GM15510 (cell line): ENCODE measurements at regions not wholly inside any gene's neighbourhood (a gene's known extent, or its start where the extent isn't known, plus 50 kb on each side); places are given as distances from the start of the nearest gene placed in this dataset.

Source experiments
- POLR2A ChIP-seq: IDR thresholded peaks from 3 replicates; pipeline ENCODE4 v1.6.1; 2011; ENCODE audit warnings: borderline replicate concordance; ENCODE audit not compliant: insufficient read length; ENCODE audit errors: extremely low read depth

DNA sequence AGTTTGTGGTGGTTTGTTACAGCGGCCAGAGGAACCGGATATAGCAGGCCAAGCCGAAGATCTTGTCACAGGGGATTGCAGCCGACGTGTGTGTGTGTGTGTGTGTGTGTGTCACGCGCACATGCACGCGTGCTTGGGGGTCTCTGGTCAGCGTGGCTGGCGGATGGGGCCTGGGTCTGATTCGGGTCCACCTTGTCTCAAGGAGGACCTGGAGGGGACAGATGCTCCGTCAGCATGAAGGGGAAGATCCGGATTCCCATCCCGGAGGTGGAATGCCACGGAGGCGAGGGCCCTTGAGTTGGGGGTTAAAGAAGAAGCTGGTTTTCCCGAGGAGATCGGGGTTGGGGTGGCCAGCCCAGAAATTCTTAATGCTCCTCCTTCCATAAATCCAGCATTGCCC, 1237.8 kb downstream of the BRD1 start:
- TF ChIP-seq POLR2A = no peak

DNA sequence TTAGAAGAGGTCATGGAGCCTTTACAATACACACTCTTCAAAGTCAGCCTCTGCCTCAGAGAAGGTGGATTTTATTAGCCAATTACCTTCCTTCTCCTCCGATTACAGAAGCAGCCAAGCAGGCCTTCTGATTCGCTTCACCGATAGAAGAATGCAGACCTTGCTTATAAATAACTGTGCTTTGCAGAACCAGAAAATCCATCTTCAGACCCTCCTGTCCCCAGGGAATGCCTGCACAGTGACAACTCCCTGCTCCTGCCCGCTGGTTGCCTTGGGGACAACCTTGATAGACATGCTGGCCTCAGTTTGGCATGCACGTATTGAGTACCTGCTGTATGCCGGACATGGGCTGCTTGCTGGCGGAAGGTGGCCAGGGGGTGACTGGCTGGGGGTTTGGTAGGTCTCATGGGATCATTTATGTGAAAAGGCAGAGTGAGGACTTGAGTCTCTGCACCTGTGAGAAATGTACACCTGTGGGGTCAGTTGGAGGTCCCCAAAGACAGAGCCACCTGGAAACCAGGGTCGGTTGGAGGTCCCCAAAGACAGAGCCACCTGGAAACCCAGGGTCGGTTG, 1238.7 kb downstream of the BRD1 start:
- no peak for TF ChIP-seq POLR2A

DNA sequence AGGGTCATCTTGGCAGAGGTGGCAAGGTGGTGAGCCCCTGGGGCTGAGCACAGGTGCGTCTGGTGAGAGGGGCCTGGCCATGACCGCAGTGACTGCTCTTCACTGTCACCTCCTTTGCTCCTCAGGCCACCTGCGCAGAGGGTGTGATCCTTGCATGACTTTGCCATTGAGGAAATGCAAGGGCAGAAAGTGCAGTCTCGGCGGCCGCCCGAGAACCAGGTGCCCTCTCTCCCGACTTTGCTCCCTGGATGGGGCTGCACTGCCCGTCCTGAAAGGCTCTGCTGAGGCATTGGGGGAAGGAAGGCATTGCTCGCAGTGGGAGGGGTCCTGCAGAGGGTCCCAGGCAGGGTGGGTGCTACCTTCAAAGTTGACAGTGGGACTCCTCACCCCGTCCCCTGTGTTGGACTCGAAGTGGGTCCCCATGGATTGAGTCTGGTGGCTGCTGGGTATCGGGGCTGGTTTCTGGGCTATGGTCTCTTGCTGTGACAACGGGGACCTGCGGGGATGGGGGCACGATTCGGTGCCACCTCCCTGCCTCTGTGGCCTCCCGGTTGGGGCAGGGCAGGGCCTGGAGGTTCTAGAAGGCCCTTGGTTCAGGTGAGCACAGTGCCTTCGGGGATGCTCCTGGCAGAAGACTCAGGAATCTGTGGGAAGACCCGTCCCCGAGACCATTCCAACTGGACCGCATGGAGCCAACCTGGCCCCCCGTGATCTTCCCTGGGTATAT, 1239.4 kb downstream of the BRD1 start:
- no peak for TF ChIP-seq POLR2A

- no peak for TF ChIP-seq POLR2A
Measured at GRCh38 chr22:48587236-48587865, 1240.3 kb downstream of the BRD1 start.

DNA sequence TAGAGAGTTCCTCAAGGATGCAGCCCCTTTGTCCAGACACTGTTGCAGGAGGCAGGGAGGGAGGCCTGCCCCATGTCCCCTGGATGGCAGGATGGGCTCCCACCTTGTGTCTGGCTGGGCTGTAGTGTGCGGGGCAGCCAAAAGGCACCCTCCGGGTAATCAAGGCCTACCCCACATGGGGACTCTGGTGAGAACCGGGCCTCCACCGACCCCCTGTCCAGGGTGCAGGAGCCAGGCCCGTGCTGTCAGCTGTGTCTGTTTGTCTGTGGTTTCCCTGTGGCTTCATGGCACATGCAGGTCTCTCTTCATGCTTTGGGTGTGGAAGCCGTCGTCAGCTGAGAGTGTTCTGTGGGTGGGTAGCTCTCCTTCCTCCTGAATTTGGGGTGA, 1240.9 kb downstream of the BRD1 start:
- TF ChIP-seq POLR2A = no peak

GRCh38 chr22:48585916-48586798, 1241.5 kb downstream of the BRD1 start:
- TF ChIP-seq POLR2A = no peak

DNA sequence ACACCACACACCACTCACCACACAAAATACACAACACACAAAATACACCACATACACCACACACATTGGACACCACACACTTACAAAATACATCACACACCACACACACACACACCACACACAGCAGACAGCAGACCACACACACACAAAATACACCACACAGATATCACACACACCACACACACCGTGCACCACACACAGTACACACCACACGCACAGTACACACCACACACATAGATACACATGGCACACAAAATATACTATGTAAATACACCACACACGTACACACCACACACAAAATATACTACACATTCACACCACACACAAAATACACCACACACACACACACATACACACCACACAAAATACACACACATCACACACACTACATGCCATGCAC, 1243.5 kb downstream of the BRD1 start:
- TF ChIP-seq POLR2A = no peak

- no peak for TF ChIP-seq POLR2A
Measured at GRCh38 chr22:48581796-48582469, 1245.7 kb downstream of the BRD1 start.

GRCh38 chr22:48581205-48581766, 1246.4 kb downstream of the BRD1 start:
- TF ChIP-seq POLR2A = no peak

DNA sequence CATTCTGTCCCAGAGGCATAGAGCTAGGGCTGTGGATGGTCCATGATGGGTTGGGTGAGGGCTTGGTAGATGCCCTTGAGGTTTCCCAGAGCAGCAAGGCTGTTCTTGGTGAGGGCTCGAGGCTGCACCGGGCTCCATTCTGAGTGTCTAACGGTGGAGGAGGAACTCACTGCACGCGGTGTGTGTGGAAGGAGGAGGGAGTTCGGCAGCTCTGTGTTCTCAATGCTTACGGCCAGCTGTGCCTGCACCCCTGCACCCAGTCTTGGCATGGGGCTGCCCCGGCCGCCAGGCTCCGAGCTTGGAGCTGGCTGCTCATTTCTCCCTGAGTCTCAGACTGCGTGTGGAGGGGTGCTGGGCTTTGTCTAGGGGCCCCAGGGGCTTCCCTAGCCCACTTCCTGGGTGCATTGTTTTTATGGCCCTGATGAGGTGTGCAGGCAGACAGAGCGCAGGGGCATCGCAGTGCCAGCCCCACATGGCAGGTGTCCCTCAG, 1247.1 kb downstream of the BRD1 start:
- TF ChIP-seq POLR2A = no peak

DNA sequence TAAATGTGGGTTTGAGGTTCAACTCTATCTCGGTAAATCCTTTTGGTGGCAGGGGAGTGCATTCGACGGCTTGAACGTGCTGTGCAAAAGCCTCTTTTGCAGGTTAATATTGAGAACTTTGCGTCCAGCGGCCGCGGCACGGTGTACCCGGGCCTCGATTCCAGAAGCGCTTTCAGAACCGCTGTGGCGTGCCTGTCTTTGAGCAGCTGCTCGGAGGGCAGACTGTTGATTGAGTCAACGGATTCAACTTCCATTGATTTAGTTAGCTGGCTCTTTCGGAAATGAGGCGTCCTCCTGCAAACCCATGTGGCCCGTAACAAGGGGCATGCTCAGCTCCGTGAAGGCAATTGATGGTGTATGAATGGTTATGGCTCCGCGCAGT, 1247.8 kb downstream of the BRD1 start:
- no peak for TF ChIP-seq POLR2A

GRCh38 chr22:48579043-48579927, 1248.4 kb downstream of the BRD1 start:
- no peak for TF ChIP-seq POLR2A

DNA sequence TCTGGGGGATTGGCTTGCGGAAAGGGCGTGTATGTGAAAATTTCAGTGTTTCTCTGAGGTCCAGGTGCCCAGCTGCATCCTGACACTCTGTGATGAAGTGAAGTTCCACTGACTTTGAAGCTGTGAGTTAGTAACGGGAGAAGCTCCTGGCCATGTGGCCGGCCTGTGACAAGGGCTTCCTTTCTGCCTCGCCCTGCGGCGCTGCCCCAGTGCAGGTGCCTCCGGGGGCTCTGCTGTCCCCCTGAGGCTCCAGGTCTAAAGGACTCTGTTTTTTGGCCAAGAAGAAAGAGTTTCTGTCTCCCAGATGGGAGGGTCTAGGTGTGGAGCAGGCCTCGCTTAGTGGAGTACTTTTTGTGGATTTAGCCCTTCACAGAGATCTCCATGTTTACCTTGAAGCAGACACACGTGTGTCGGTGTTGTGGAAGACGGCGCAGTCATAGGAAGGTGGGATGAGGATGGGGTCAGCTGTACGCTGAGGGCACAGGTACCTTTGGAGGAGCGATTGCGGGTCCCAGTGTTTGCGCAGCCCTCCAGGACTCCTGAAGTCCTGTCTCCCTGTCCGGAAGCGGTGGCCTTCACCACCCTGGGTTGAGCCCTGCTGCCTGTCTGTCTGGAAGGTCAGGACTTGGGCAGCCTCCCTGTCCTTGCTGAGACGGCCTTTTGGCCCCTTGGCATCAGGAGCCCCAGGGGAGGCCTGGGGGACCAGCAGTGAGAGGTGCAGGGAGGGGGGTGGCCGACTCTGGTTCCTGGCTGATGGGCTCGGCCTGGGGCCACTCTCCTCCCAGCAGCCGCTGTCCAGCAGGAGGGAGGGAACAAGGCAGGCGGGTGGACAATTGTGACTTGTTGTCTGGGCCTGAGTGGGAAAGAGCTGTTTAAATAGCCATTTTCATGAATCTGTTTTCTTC, 1249.3 kb downstream of the BRD1 start:
- TF ChIP-seq POLR2A = no peak

- TF ChIP-seq POLR2A = no peak
Measured at GRCh38 chr22:48577691-48578090, 1250.0 kb downstream of the BRD1 start.
